ENCODE measurements at regions not wholly inside any gene's neighbourhood (a gene's known extent, or its start where the extent isn't known, plus 50 kb on each side); places are given as distances from the start of the nearest gene placed in this dataset.

DNA sequence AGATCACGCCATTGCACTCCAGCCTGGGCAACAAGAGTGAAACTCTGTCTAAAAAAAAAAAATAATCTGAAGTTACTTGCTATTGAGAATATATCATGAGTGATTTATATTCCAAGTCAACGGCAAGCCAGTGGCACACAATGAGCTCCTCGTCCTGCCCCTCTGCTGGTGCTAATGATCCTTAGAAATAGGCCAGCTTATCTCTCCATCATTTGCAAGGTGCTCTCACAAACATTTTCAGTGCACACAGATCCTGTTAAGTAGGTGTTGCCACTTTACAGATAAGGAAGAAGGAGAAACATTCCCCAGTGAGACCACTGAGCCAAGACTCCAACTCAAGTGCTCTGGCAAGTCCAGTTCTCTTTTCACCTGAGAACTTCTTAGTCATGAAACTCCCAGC, 91.3 kb upstream of the GPR45 start:
- TF ChIP-seq, protein P1, sequence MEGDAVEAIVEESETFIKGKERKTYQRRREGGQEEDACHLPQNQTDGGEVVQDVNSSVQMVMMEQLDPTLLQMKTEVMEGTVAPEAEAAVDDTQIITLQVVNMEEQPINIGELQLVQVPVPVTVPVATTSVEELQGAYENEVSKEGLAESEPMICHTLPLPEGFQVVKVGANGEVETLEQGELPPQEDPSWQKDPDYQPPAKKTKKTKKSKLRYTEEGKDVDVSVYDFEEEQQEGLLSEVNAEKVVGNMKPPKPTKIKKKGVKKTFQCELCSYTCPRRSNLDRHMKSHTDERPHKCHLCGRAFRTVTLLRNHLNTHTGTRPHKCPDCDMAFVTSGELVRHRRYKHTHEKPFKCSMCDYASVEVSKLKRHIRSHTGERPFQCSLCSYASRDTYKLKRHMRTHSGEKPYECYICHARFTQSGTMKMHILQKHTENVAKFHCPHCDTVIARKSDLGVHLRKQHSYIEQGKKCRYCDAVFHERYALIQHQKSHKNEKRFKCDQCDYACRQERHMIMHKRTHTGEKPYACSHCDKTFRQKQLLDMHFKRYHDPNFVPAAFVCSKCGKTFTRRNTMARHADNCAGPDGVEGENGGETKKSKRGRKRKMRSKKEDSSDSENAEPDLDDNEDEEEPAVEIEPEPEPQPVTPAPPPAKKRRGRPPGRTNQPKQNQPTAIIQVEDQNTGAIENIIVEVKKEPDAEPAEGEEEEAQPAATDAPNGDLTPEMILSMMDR (conservative IDR thresholded peaks at IDR 0.05) = no peak
- TF ChIP-seq EZH2 (IDR thresholded peaks at IDR 0.05; ENCODE audit: low read depth) = no peak

Data from PC-9 (cell line).